K562 (cell line): ENCODE measurements at regions not wholly inside any gene's neighbourhood (a gene's known extent, or its start where the extent isn't known, plus 50 kb on each side); places are given as distances from the start of the nearest gene placed in this dataset.

Experiments used
- ATAC-seq: fragments of 200-7000 bp; cut with Tn5 transposase; 3 replicates; pipeline ENCODE4 v1.9.1; 2020; ENCODE audit warnings: moderate library complexity
- BruUV-seq: library from RNA; stranded (reverse); fragments of 400-500 nt; replicated peaks from 2 replicates; lab custom pipeline; 2021; lab: Mats Ljungman, UMichigan
- CTCF ChIA-PET: fragments of 300-600 bp; formaldehyde crosslinking; extraction: SDS; loops from one replicate; lab custom pipeline; 2021; ENCODE audit warnings: low intra/inter-chr PET ratio; lab: Yijun Ruan, JAX
- POLR2A ChIA-PET: fragments of 300-600, 350-650 bp; sonication (Branson Sonifier 250); formaldehyde crosslinking; extraction: SDS; loops from one replicate; lab custom pipeline; 2021; ENCODE audit warnings: antibody characterized with exemption, inconsistent platforms; lab: Yijun Ruan, JAX
- DNase-seq, 4 experiments: peaks; one replicate each; pipeline versions ENCODE4 v3.0.0 to v3.0.0-alpha.2; 2011 to 2018; ENCODE audit warnings: low spot score in 3 of 4, mixed read lengths in 3 of 4; ENCODE audit errors: extremely low read depth in 1 of 4
- FAIRE-seq: peaks from 2 replicates; lab custom pipeline; 2011; peaks lifted over from hg19 to GRCh38; lab: Jason Lieb, UNC
- H2AFZ ChIP-seq: 2 replicates; pipeline ENCODE4 v1.6.0; 2011; ENCODE audit warnings: low read depth, low read length, control low read depth, inconsistent platforms
- H3K27ac ChIP-seq: fragments of 200-600 bp; 3 replicates; pipeline ENCODE4 v1.8.0; 2011; ENCODE audit warnings: low read depth, mild to moderate bottlenecking, control low read depth, inconsistent platforms, low read length, moderate library complexity, mixed read lengths; ENCODE audit errors: extremely low read depth
- H3K27me3 ChIP-seq, 2 experiments: fragments of 300-600 bp in 1 of 2; 2 replicates in 1 of 2; 3 replicates in 1 of 2; pipeline versions ENCODE4 v1.6.0 to v1.8.0; 2011; ENCODE audit warnings: inconsistent platforms in 2 of 2, low read length in 2 of 2, mild to moderate bottlenecking in 1 of 2, mixed read lengths in 1 of 2, moderate library complexity in 1 of 2; ENCODE audit not compliant: control insufficient read depth in 2 of 2, insufficient read depth in 2 of 2
- H3K36me3 ChIP-seq: fragments of 300-600 bp; 3 replicates; pipeline ENCODE4 v1.8.0; 2011; ENCODE audit warnings: mild to moderate bottlenecking, low read length, inconsistent platforms; ENCODE audit not compliant: control insufficient read depth, insufficient read depth
- H3K4me1 ChIP-seq, 2 experiments: fragments of 200-600 bp in 1 of 2; replicated peaks in 1 of 2; 2 replicates in 1 of 2; 3 replicates in 1 of 2; pipeline versions ENCODE4 v1.5.1 to v1.8.0; 2011; ENCODE audit warnings: inconsistent platforms in 2 of 2, low read length in 2 of 2, mild to moderate bottlenecking in 1 of 2, mixed read lengths in 1 of 2, moderate library complexity in 1 of 2; ENCODE audit not compliant: control insufficient read depth in 2 of 2, insufficient read depth in 2 of 2
- H3K4me2 ChIP-seq: 2 replicates; pipeline ENCODE4 v1.6.1; 2011; ENCODE audit warnings: low read length, control low read depth, inconsistent platforms, mixed read lengths; ENCODE audit not compliant: insufficient read depth
- H3K4me3 ChIP-seq: fragments of 200-600 bp; sonication (generic), shearing (Covaris generic); 2 replicates; pipeline ENCODE4 v1.5.1; 2016; ENCODE audit warnings: control low read depth, inconsistent platforms
- H3K79me2 ChIP-seq: fragments of 200-600 bp; 3 replicates; pipeline ENCODE4 v1.8.0; 2011; ENCODE audit warnings: low read length, inconsistent platforms; ENCODE audit not compliant: control insufficient read depth, insufficient read depth
- H3K9ac ChIP-seq, 2 experiments: 2 replicates each; pipeline versions ENCODE4 v1.6.0 to v1.6.1; 2011; ENCODE audit warnings: low read depth in 2 of 2, low read length in 2 of 2, control low read depth in 1 of 2, inconsistent platforms in 1 of 2, mild to moderate bottlenecking in 1 of 2, mixed read lengths in 1 of 2; ENCODE audit not compliant: insufficient read depth in 1 of 2
- H3K9me1 ChIP-seq: one replicate; pipeline ENCODE4 v1.6.0; 2011; ENCODE audit warnings: inconsistent platforms, mild to moderate bottlenecking, low read length, moderate library complexity; ENCODE audit not compliant: control insufficient read depth, insufficient read depth
- H3K9me3 ChIP-seq: replicated peaks from 2 replicates; pipeline ENCODE4 v1.5.1; 2011; ENCODE audit warnings: low read depth, low read length, inconsistent platforms; ENCODE audit not compliant: control insufficient read depth, insufficient read depth
- H4K20me1 ChIP-seq: replicated peaks from 2 replicates; pipeline ENCODE4 v1.6.1; 2011; ENCODE audit warnings: low read length, inconsistent platforms, mixed read lengths; ENCODE audit not compliant: control insufficient read depth, insufficient read depth
- CUX1 ChIP-seq: fragments of 200-800 bp; sonication (Bioruptor generic); IDR thresholded peaks from 2 replicates; pipeline ENCODE4 v1.6.1; 2016; ENCODE audit warnings: missing genetic modification characterization, missing compliant biosample characterization
- ETS2 ChIP-seq: IDR thresholded peaks from 2 replicates; pipeline ENCODE4 v1.6.1; 2016; ENCODE audit warnings: borderline replicate concordance, missing genetic modification characterization, mild to moderate bottlenecking, moderate library complexity, missing compliant biosample characterization; ENCODE audit not compliant: poor library complexity, severe bottlenecking
- FOXJ2 ChIP-seq: fragments of 200-800 bp; sonication (Bioruptor generic); IDR thresholded peaks from 2 replicates; pipeline ENCODE4 v1.6.1; 2016; ENCODE audit warnings: missing genetic modification characterization, missing compliant biosample characterization
- PHTF2 ChIP-seq: fragments of 250-450 bp; sonication (Bioruptor Pico); IDR thresholded peaks from 2 replicates; pipeline ENCODE4 v1.5.0; 2021; ENCODE audit warnings: mild to moderate bottlenecking
- PKNOX1 ChIP-seq: fragments of 450-650 bp; IDR thresholded peaks from 2 replicates; pipeline ENCODE4 v1.6.1; 2016
- ZBTB26 ChIP-seq: fragments of 450-650 bp; formaldehyde crosslinking; IDR thresholded peaks from 2 replicates; pipeline ENCODE4 v1.4.0; 2022; ENCODE audit warnings: missing genetic modification characterization
- ZFP36 ChIP-seq: fragments of 150-350 bp; IDR thresholded peaks from 2 replicates; pipeline ENCODE4 v1.6.1; 2018; ENCODE audit warnings: low read length, low read depth; ENCODE audit not compliant: partially characterized antibody
- ZNF197 ChIP-seq: fragments of 200-800 bp; sonication (Bioruptor generic); IDR thresholded peaks from 2 replicates; pipeline ENCODE4 v1.6.1; 2016; ENCODE audit warnings: low read depth, missing genetic modification characterization, missing compliant biosample characterization
- ZNF324 ChIP-seq: fragments of 250-450 bp; sonication (Bioruptor Pico); IDR thresholded peaks from 2 replicates; pipeline ENCODE4 v1.4.0; 2020; ENCODE audit warnings: mild to moderate bottlenecking
- ZNF512 ChIP-seq: IDR thresholded peaks from 2 replicates; pipeline ENCODE4 v1.6.1; 2016; ENCODE audit warnings: missing genetic modification characterization, missing compliant biosample characterization
- ZNF695 ChIP-seq: fragments of 450-650 bp; formaldehyde crosslinking; IDR thresholded peaks from 2 replicates; pipeline ENCODE4 v1.4.0; 2020; ENCODE audit warnings: mild to moderate bottlenecking, moderate library complexity
- ZNF76 ChIP-seq: fragments of 250-450 bp; sonication (Bioruptor Pico); IDR thresholded peaks from 2 replicates; pipeline ENCODE4 v1.4.0; 2020; ENCODE audit warnings: mild to moderate bottlenecking, moderate library complexity, borderline replicate concordance
- WGBS: fragments of 100-300 bp; shearing (Covaris generic); methylation state at CpG from one replicate; pipeline ENCODE4 v1.1.6; 2016; ENCODE audit warnings: low coverage, mixed read lengths; ENCODE audit not compliant: insufficient coverage; ENCODE audit errors: missing lambda C conversion rate; 5-methylcytosine and 5-hydroxymethylcytosine counted together
- in situ Hi-C: fragments of 300-500 bp; cut with MboI; formaldehyde crosslinking; loops from 4 replicates; pipeline ENCODE4 v1.15.0; 2018; ENCODE audit warnings: inconsistent platforms, mixed read lengths
- intact Hi-C: fragments of 100-400 bp; cut with micrococcal nuclease; formaldehyde crosslinking; loops from 2 replicates; pipeline ENCODE4 v1.14.2; 2022

GRCh38 chr4:100819505-100819904, 301.7 kb upstream of the EMCN start (continued):
- TF ChIP-seq PHTF2 (CRISPR knock-in tag) = no peak
- no peak for TF ChIP-seq PKNOX1
- no peak for TF ChIP-seq ZBTB26 (CRISPR knock-in tag)
- TF ChIP-seq ZFP36 = no peak
- no peak for TF ChIP-seq ETS2 (tag)

GRCh38 chr4:100816436-100817045, 298.7 kb upstream of the EMCN start:
- H2AFZ ChIP-seq = no peak overlapping the region
- no peaks in the 10 kb centered on the region for H3K36me3 ChIP-seq
- ATAC-seq (no peak), FAIRE-seq (no peak), DNase-seq (no peak)
- no peak overlapping the region for H3K27ac ChIP-seq
- intact Hi-C loops = no loop called here
- H3K79me2 ChIP-seq = no peaks in the 10 kb centered on the region
- in situ Hi-C loops = no loop called here
- H3K4me2 ChIP-seq = no peak overlapping the region
- H3K9ac ChIP-seq = no peak overlapping the region
- ChIA-PET POLR2A (no interaction called here), CTCF (no interaction called here)
- H3K4me3 ChIP-seq = no peak overlapping the region
- no peaks in the 10 kb centered on the region for H3K9me1 ChIP-seq
- BruUV-seq = no TSS peak
- H3K4me1 ChIP-seq = no peaks in the 10 kb centered on the region
- H3K27me3 ChIP-seq = no peaks in the 10 kb centered on the region
- TF ChIP-seq FOXJ2 (no peak), ZNF76 (CRISPR knock-in tag) (no peak), ZNF324 (CRISPR knock-in tag) (no peak), ZNF512 (tag) (no peak), ZNF197 (CRISPR knock-in tag) (no peak), ZNF695 (no peak), CUX1 (CRISPR knock-in tag) (no peak)
- WGBS = 0% methylated on average over 2 of the region's 2 CpGs
- H3K9me3 ChIP-seq = no peaks in the 10 kb centered on the region
- H4K20me1 ChIP-seq = no peaks in the 10 kb centered on the region
